Neural progenitor cell (in vitro differentiated cells): ENCODE measurements at regions not wholly inside any gene's neighbourhood (a gene's known extent, or its start where the extent isn't known, plus 50 kb on each side); places are given as distances from the start of the nearest gene placed in this dataset.

Source experiments
- EZH2 ChIP-seq: fragments of 200-600 bp; sonication (generic); IDR thresholded peaks from 2 replicates; pipeline ENCODE4 v1.6.1; 2017; ENCODE audit warnings: antibody characterized with exemption, mild to moderate bottlenecking, moderate library complexity
- TF ChIP-seq, protein P1 (sequence below): fragments of 200-600 bp; sonication (generic); IDR thresholded peaks from 2 replicates; pipeline ENCODE4 v1.5.1; 2017; ENCODE audit warnings: antibody characterized with exemption, mild to moderate bottlenecking

DNA sequence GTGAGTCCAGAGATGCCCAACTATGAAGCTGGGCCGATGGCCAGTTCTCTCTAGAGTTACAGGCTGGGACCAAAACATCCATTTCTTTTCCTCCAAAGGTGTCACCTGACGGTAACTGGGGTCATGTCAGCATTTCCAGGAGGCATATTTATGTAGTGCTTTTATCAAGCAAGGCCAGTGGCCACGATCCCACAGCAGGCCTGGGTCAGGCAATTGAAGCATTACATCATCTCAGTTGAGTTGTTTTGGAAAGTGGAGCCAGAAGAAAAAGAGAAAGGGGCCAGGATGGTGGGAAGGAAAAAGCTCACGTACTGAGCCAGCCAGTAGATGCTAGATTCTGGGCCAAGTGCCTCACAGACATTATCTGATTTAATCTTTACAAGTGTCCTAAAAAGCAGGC lies 73.9 kb upstream of the BRINP1 start:
- TF ChIP-seq, protein P1, sequence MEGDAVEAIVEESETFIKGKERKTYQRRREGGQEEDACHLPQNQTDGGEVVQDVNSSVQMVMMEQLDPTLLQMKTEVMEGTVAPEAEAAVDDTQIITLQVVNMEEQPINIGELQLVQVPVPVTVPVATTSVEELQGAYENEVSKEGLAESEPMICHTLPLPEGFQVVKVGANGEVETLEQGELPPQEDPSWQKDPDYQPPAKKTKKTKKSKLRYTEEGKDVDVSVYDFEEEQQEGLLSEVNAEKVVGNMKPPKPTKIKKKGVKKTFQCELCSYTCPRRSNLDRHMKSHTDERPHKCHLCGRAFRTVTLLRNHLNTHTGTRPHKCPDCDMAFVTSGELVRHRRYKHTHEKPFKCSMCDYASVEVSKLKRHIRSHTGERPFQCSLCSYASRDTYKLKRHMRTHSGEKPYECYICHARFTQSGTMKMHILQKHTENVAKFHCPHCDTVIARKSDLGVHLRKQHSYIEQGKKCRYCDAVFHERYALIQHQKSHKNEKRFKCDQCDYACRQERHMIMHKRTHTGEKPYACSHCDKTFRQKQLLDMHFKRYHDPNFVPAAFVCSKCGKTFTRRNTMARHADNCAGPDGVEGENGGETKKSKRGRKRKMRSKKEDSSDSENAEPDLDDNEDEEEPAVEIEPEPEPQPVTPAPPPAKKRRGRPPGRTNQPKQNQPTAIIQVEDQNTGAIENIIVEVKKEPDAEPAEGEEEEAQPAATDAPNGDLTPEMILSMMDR: no peak
- TF ChIP-seq EZH2: no peak
